ENCODE measurements at regions not wholly inside any gene's neighbourhood (a gene's known extent, or its start where the extent isn't known, plus 50 kb on each side); places are given as distances from the start of the nearest gene placed in this dataset.

DNA sequence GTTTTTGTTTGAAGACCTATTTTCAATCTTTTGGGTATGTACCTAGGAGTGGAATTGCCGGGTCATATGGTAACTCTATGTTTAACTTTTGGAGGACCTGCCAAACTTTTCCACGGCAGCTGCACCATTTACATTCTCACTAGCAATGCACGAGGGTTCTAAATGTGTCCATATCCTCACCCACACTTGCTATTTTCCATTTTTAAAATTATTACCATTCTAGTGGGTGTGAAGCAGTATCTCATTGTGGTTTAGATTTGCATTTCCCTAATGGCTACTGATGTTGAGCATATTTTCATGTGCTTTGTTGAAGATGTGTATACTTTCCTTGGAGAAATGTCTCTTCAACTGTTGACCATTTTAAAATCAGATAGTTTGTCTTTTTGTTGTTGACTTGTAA, 60.3 kb upstream of the HAPSTR1 start:
- peaks cover 3% of the 10 kb centered on the region for H3K27me3 Mint-ChIP-seq
- no peak overlapping the region for H3K27ac Mint-ChIP-seq
- no peaks in the 10 kb centered on the region for H3K9me3 Mint-ChIP-seq
- no peak for DNase-seq
- H3K4me1 Mint-ChIP-seq (ENCODE audit: low read depth) = no peaks in the 10 kb centered on the region
- ChIA-PET CTCF (interaction anchor here (1.4 kb wide), 1 partner anchor 22 kb away, joined by 5 read pairs; no protein-coding TSS in a partner anchor), POLR2A (no interaction called here)
- intact Hi-C loops (cut with micrococcal nuclease) = no loop called here
- TF ChIP-seq, protein P1, sequence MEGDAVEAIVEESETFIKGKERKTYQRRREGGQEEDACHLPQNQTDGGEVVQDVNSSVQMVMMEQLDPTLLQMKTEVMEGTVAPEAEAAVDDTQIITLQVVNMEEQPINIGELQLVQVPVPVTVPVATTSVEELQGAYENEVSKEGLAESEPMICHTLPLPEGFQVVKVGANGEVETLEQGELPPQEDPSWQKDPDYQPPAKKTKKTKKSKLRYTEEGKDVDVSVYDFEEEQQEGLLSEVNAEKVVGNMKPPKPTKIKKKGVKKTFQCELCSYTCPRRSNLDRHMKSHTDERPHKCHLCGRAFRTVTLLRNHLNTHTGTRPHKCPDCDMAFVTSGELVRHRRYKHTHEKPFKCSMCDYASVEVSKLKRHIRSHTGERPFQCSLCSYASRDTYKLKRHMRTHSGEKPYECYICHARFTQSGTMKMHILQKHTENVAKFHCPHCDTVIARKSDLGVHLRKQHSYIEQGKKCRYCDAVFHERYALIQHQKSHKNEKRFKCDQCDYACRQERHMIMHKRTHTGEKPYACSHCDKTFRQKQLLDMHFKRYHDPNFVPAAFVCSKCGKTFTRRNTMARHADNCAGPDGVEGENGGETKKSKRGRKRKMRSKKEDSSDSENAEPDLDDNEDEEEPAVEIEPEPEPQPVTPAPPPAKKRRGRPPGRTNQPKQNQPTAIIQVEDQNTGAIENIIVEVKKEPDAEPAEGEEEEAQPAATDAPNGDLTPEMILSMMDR (IDR thresholded peaks at IDR 0.05) = no peak
- H3K4me3 Mint-ChIP-seq = no peak overlapping the region
- no peaks in the 10 kb centered on the region for H3K36me3 Mint-ChIP-seq (ENCODE audit: low read depth)
- ATAC-seq = no peak

DNA sequence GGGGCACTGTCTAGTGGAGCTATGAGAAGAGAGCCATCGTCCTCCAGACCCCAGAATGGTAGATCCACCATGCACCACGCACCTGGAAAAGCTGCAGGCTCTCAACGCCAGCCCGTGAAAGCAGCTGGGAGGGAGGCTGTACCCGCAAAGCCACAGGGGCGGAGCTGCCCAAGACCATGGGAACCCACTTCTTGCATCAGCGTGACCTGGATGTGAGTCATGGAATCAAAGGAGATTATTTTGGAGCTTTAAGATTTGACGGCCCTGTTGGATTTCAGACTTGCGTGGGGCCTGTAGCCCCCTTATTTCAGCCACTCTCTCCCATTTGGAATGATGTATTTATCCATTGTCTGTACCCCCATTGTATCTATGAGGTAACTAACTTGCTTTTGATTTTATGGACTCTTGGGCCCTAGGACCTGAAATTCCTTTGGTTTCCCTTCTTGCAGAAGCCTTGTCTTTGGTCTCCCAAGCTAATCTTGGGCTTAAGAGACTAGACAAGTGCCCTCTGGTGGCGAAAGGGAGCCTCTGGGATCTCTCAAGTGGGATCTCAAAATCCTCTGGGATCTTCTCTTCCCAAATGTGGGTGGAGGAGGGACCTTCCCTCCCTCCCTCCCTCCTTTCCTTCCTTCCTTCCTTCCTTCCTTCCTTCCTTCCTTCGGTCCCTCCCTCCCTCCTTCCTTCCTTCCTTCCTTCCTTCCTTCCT, 58.2 kb upstream of the HAPSTR1 start:
- H3K4me3 Mint-ChIP-seq = no peak overlapping the region
- peaks cover 1% of the 10 kb centered on the region for H3K27me3 Mint-ChIP-seq
- intact Hi-C loops (cut with micrococcal nuclease) = no loop called here
- no peak overlapping the region for H3K27ac Mint-ChIP-seq
- no peaks in the 10 kb centered on the region for H3K4me1 Mint-ChIP-seq (ENCODE audit: low read depth)
- peak; percentile 27 for DNase-seq
- no peak for ATAC-seq
- ChIA-PET POLR2A (interaction anchor here (0.6 to 1.7 kb wide), 3 partner anchors 15 to 1724 kb away, joined by 3 to 4 read pairs (median 3); partner anchors contain the start of gene HAPSTR1), CTCF (interaction anchor here (0.8 to 2.2 kb wide), 6 partner anchors 11 to 58 kb away, joined by 3 to 12 read pairs (median 3); no protein-coding TSS in a partner anchor)
- H3K36me3 Mint-ChIP-seq (ENCODE audit: low read depth) = no peaks in the 10 kb centered on the region
- no peaks in the 10 kb centered on the region for H3K9me3 Mint-ChIP-seq
- TF ChIP-seq, protein P1 (IDR thresholded peaks at IDR 0.05) = peak; percentile 26

DNA sequence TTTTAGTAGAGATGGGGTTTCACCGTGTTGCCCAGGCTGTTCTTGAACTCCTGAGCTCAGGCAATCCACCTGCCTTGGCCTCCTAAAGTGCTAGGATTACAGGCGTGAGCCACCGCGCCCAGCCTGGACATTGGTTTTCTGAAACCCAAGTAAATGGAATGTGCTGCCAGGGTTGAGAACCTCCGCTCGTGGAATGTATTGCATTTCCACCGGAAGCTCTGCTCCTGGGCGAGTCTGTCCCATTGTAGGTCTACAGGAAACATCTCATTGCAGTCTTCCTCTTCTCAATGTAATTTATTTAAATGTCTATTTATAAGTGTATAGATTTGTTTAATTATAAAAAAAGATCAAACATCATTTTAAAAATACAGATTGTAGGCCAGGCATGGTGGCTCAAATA, 57.4 kb upstream of the HAPSTR1 start:
- CTCF ChIA-PET = interaction anchor here (0.8 to 2.2 kb wide), 5 partner anchors 10 to 30 kb away, joined by 3 to 12 read pairs (median 3); no protein-coding TSS in a partner anchor
- Mint-ChIP-seq H3K27me3 (peaks cover 1% of the 10 kb centered on the region), H3K36me3 (ENCODE audit: low read depth) (no peaks in the 10 kb centered on the region), H3K4me3 (no peak overlapping the region), H3K9me3 (no peaks in the 10 kb centered on the region), H3K4me1 (ENCODE audit: low read depth) (no peaks in the 10 kb centered on the region), H3K27ac (no peak overlapping the region)
- intact Hi-C loops (cut with micrococcal nuclease) = no loop called here
- DNase-seq (no peak), ATAC-seq (no peak)
- TF ChIP-seq, protein P1 (IDR thresholded peaks at IDR 0.05) = no peak
- POLR2A ChIA-PET = interaction anchor here (0.6 to 1.7 kb wide), 3 partner anchors 14 to 1724 kb away, joined by 3 to 4 read pairs (median 3); partner anchors contain the start of gene HAPSTR1

DNA sequence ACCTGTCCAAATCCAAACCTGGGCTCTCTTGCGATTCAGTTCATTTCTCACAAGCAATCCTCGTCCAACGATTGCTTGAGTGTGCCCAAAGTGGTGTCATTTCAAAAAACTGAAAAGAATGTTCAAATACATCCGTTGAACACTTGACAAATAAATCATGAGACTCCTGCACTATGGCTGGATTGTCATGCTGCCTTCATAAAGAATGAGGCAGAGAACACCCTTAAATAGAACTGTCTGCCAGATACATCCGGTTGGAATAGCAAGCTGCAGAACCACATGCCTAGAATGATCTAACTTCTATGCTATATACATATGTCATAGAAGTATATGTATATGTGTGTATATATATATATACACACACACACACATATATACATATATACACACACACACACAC, 55.4 kb upstream of the HAPSTR1 start:
- CTCF ChIA-PET = no interaction called here
- TF ChIP-seq, protein P1 (IDR thresholded peaks at IDR 0.05) = no peak
- H3K4me3 Mint-ChIP-seq = no peak overlapping the region
- POLR2A ChIA-PET = no interaction called here
- DNase-seq = no peak
- no peaks in the 10 kb centered on the region for H3K36me3 Mint-ChIP-seq (ENCODE audit: low read depth)
- no peaks in the 10 kb centered on the region for H3K9me3 Mint-ChIP-seq
- H3K4me1 Mint-ChIP-seq (ENCODE audit: low read depth) = no peaks in the 10 kb centered on the region
- no peak overlapping the region for H3K27ac Mint-ChIP-seq
- H3K27me3 Mint-ChIP-seq = peaks cover 1% of the 10 kb centered on the region
- ATAC-seq = no peak
- intact Hi-C loops (cut with micrococcal nuclease) = no loop called here

DNA sequence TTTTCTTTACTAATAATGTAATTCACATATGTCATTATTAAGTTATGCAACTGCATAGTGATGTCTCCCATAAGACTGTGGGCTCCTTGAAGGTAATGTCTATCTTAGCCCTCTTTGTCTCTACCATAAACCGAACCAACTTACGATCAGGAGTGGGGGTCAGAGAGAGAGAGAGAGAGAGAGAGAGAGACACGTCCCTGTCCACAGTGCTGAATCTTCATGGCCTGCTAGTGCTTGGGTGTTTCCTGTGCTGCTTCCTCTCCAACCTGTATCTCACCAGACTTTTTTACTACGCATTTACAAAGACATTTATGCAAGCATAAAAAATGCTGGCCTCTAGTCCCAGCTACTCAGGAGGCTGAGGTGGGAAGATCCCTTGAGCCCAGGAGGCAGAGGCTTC, 52.2 kb upstream of the HAPSTR1 start:
- ATAC-seq (no peak), DNase-seq (peak; percentile 21)
- H3K27me3 Mint-ChIP-seq = peaks cover 1% of the 10 kb centered on the region
- ChIA-PET CTCF (interaction anchor here (0.7 kb wide), 2 partner anchors 37 to 145 kb away, joined by 3 read pairs; no protein-coding TSS in a partner anchor), POLR2A (no interaction called here)
- peaks cover 2% of the 10 kb centered on the region for H3K4me1 Mint-ChIP-seq (ENCODE audit: low read depth)
- H3K27ac Mint-ChIP-seq = no peak overlapping the region
- intact Hi-C loops (cut with micrococcal nuclease) = no loop called here
- H3K36me3 Mint-ChIP-seq (ENCODE audit: low read depth) = no peaks in the 10 kb centered on the region
- H3K9me3 Mint-ChIP-seq = no peaks in the 10 kb centered on the region
- TF ChIP-seq, protein P1 (IDR thresholded peaks at IDR 0.05) = no peak
- no peak overlapping the region for H3K4me3 Mint-ChIP-seq
